Raji (cell line): ENCODE measurements at regions not wholly inside any gene's neighbourhood (a gene's known extent, or its start where the extent isn't known, plus 50 kb on each side); places are given as distances from the start of the nearest gene placed in this dataset.

ENCODE experiments used
- POLR2A ChIP-seq: IDR thresholded peaks from 2 replicates; pipeline ENCODE4 v1.6.1; 2011; ENCODE audit warnings: low read depth, low read length, control low read depth; ENCODE audit not compliant: insufficient read depth

- no peak for TF ChIP-seq POLR2A
Measured at GRCh38 chr5:157917899-157918809, 59.2 kb upstream of the CLINT1 start.

DNA sequence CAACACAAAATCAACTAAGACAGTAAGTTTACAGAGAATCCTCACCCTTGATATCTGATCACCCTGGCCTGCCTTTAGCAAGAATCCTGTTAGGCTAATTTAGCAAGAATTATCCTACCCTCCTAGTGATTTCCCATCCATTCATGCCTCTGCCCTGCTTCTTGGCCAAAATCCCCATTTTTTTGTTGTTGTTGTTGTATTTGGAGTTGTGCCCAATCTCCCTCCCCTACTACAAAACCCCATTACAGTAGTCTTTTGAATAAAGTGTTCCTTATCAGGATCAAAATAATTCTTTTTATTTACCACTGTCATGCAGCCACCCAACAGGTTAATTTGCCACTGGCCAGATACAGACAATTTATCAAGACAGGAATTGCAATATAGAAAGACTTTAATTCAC lies 58.5 kb upstream of the CLINT1 start:
- no peak for TF ChIP-seq POLR2A

DNA sequence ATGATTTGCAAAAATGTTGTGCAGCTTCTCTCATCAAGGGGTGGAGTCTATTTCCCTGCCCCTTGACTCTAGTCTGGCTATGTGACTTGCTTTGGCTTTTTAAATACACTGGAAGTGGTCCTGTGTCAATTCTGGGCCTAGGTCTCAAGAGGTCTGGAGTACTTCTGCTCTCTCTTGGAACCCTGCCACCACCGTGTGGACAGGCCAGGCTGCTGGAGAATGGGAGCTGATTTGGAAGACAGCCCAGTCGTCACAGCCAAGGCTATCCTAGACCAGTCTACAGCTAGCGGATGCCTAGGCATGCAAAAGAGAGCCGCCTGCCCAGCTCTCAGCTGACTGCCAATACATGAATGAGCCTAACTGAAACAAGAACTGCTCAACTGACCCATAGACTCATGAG lies 56.7 kb upstream of the CLINT1 start:
- TF ChIP-seq POLR2A = no peak

DNA sequence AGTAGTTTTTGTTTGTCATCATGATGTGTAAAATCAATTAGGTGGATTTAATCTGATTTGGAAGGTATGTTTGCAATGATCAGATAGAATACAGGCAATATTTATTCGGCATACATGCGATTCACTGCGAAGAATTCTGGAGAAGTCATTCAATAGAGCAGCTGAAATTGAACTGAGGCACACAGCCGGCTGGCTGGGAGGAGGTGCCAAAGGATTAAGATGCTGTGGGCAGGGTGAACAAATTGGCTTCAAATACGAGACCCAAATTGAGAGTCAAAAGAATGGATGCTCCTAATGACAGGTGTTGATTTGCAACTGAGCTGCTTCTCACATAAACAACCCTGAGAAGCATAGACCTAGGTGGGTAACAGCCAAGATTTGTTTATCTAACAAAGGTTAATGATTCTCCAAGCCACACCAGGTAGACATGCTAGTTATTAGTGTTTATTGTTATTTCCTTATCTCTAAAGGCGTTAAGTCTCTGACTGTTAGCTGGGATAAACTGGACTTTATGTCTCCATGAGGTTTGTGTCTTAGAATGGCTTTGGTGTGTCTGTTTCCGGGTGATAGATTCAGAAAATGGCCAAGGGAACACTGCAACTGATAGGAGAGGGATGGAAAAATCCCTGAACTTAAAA lies 55.3 kb upstream of the CLINT1 start:
- TF ChIP-seq POLR2A = no peak

- no peak for TF ChIP-seq POLR2A
Measured at GRCh38 chr5:157913575-157913974, 54.6 kb upstream of the CLINT1 start.

GRCh38 chr5:157912621-157913325 lies 53.8 kb upstream of the CLINT1 start:
- TF ChIP-seq POLR2A = no peak

GRCh38 chr5:157911568-157911967 lies 52.6 kb upstream of the CLINT1 start:
- no peak for TF ChIP-seq POLR2A
